ENCODE measurements at regions not wholly inside any gene's neighbourhood (a gene's known extent, or its start where the extent isn't known, plus 50 kb on each side); places are given as distances from the start of the nearest gene placed in this dataset.

GRCh38 chr12:62014330-62014729 lies 245.9 kb upstream of the USP15 start (continued):
- TF ChIP-seq CTCF (IDR thresholded peaks at IDR 0.05; ENCODE audit: control extremely low read depth in 1 of 3, insufficient read depth in 1 of 3, low read depth in 1 of 3, low read length in 3 of 3) (peak in 2 of 3 experiments; percentile 6 to 7; a peak in 2 of 4 replicates), CEBPB (IDR thresholded peaks at IDR 0.05; ENCODE audit: low read depth, low read length) (peak; percentile 70), RAD21 (IDR thresholded peaks at IDR 0.05 in 1 of 2, conservative IDR thresholded peaks at IDR 0.05 in 1 of 2; ENCODE audit: low read depth in 2 of 2, low read length in 2 of 2) (peak; percentile 2 to 10; a peak in 1 of 4 replicates)
